Mesendoderm (in vitro differentiated cells): ENCODE measurements at regions not wholly inside any gene's neighbourhood (a gene's known extent, or its start where the extent isn't known, plus 50 kb on each side); places are given as distances from the start of the nearest gene placed in this dataset.

Experiments
- DNase-seq: peaks from one replicate; pipeline ENCODE4 v3.0.0; 2013
- H2AK5ac ChIP-seq: 2 replicates; pipeline ENCODE4 v1.6.1; 2013; ENCODE audit warnings: low read length, inconsistent platforms
- H2BK120ac ChIP-seq: 2 replicates; pipeline ENCODE4 v1.6.1; 2013; ENCODE audit warnings: low read depth, mild to moderate bottlenecking, low read length, moderate library complexity, mixed read lengths
- H2BK15ac ChIP-seq: replicated peaks from 2 replicates; pipeline ENCODE4 v1.6.1; 2013; ENCODE audit warnings: low read depth, mild to moderate bottlenecking, moderate library complexity
- H2BK5ac ChIP-seq: 2 replicates; pipeline ENCODE4 v1.6.1; 2013; ENCODE audit warnings: low read length, inconsistent platforms
- H3K18ac ChIP-seq: 2 replicates; pipeline ENCODE4 v1.6.1; 2013; ENCODE audit warnings: mild to moderate bottlenecking, low read length, mixed read lengths
- H3K23ac ChIP-seq: one replicate; pipeline ENCODE4 v1.6.1; 2013; ENCODE audit warnings: low read length
- H3K27ac ChIP-seq: 2 replicates; pipeline ENCODE4 v1.5.1; 2013; ENCODE audit warnings: low read depth, mild to moderate bottlenecking, inconsistent platforms, low read length, moderate library complexity
- H3K27me3 ChIP-seq: 2 replicates; pipeline ENCODE4 v1.6.1; 2013; ENCODE audit warnings: low read length, control low read depth, mild to moderate bottlenecking, inconsistent platforms; ENCODE audit not compliant: insufficient read depth, poor library complexity
- H3K36me3 ChIP-seq: 2 replicates; pipeline ENCODE4 v1.6.1; 2013; ENCODE audit warnings: low read length, inconsistent platforms; ENCODE audit not compliant: control insufficient read depth, insufficient read depth
- H3K4ac ChIP-seq: one replicate; pipeline ENCODE4 v1.6.1; 2013; ENCODE audit warnings: low read depth, mild to moderate bottlenecking, low read length, moderate library complexity
- H3K4me1 ChIP-seq: 2 replicates; pipeline ENCODE4 v1.6.1; 2013; ENCODE audit warnings: low read depth, low read length, inconsistent platforms; ENCODE audit not compliant: control insufficient read depth
- H3K4me2 ChIP-seq: 2 replicates; pipeline ENCODE4 v1.6.1; 2013; ENCODE audit warnings: low read length
- H3K4me3 ChIP-seq: 2 replicates; pipeline ENCODE4 v1.5.1; 2013; ENCODE audit warnings: mild to moderate bottlenecking, low read length
- H3K56ac ChIP-seq: one replicate; pipeline ENCODE4 v1.6.1; 2013; ENCODE audit warnings: low read length
- H3K79me1 ChIP-seq: 2 replicates; pipeline ENCODE4 v1.6.1; 2013; ENCODE audit warnings: low read length, inconsistent platforms
- H3K79me2 ChIP-seq: 2 replicates; pipeline ENCODE4 v1.6.1; 2013; ENCODE audit warnings: mild to moderate bottlenecking, low read length; ENCODE audit not compliant: control insufficient read depth, insufficient read depth
- H3K9ac ChIP-seq: 2 replicates; pipeline ENCODE4 v1.6.1; 2013; ENCODE audit warnings: low read length, inconsistent platforms
- H4K5ac ChIP-seq: one replicate; pipeline ENCODE4 v1.6.1; 2013; ENCODE audit warnings: low read length
- H4K8ac ChIP-seq: one replicate; pipeline ENCODE4 v1.6.1; 2013; ENCODE audit warnings: low read depth, mild to moderate bottlenecking, control low read depth, low read length, moderate library complexity
- WGBS: extraction: QIAGEN DNeasy Blood & Tissue Kit; methylation state at CpG from one replicate; pipeline ENCODE4 v1.1.7; 2013; ENCODE audit warnings: low lambda C conversion rate, missing lambda C conversion rate; ENCODE audit not compliant: insufficient coverage; ENCODE audit errors: extremely low coverage; 5-methylcytosine and 5-hydroxymethylcytosine counted together

GRCh38 chr9:89912605-89912953, 307.8 kb downstream of the GADD45G start:
- Histone ChIP-seq H3K4me1 (peaks cover 13% of the 10 kb centered on the region), H3K4ac (no peak overlapping the region), H2AK5ac (no peak overlapping the region), H3K23ac (no peak overlapping the region), H2BK15ac (no peak overlapping the region), H3K79me2 (no peaks in the 10 kb centered on the region), H3K4me2 (no peak overlapping the region), H2BK120ac (no peak overlapping the region), H3K4me3 (no peak overlapping the region), H4K5ac (no peak overlapping the region), H3K36me3 (no peaks in the 10 kb centered on the region), H3K27me3 (no peaks in the 10 kb centered on the region), H3K18ac (no peak overlapping the region), H3K27ac (no peak overlapping the region), H3K9ac (no peak overlapping the region), H4K8ac (no peak overlapping the region), H3K56ac (no peak overlapping the region), H3K79me1 (no peaks in the 10 kb centered on the region), H2BK5ac (no peak overlapping the region)
- no CpG with 5 or more reads among the region's 5 CpGs for WGBS
- no peak for DNase-seq

- H4K8ac ChIP-seq: no peak overlapping the region
- no peak overlapping the region for H3K4me3 ChIP-seq
- H3K36me3 ChIP-seq: no peaks in the 10 kb centered on the region
- no peaks in the 10 kb centered on the region for H3K79me1 ChIP-seq
- peak overlapping the region; percentile 61 for H3K56ac ChIP-seq
- no peak overlapping the region for H3K4me2 ChIP-seq
- no peak overlapping the region for H4K5ac ChIP-seq
- H3K27me3 ChIP-seq: no peaks in the 10 kb centered on the region
- H3K4ac ChIP-seq: no peak overlapping the region
- H2BK120ac ChIP-seq: peak overlapping the region; percentile 69
- no peak overlapping the region for H3K9ac ChIP-seq
- no peak overlapping the region for H3K23ac ChIP-seq
- 100% methylated on average over 1 of the region's 3 CpGs for WGBS
- peaks cover 16% of the 10 kb centered on the region for H3K4me1 ChIP-seq
- H2BK5ac ChIP-seq: peak overlapping the region; percentile 82
- peak overlapping the region; percentile 59 for H2BK15ac ChIP-seq
- H3K18ac ChIP-seq: no peak overlapping the region
- H3K27ac ChIP-seq: no peak overlapping the region
- H2AK5ac ChIP-seq: peak overlapping the region; percentile 54
- no peak for DNase-seq
- H3K79me2 ChIP-seq: no peaks in the 10 kb centered on the region
These were observed 310.4 kb downstream of the GADD45G start for GRCh38 chr9:89915187-89915586.

DNA sequence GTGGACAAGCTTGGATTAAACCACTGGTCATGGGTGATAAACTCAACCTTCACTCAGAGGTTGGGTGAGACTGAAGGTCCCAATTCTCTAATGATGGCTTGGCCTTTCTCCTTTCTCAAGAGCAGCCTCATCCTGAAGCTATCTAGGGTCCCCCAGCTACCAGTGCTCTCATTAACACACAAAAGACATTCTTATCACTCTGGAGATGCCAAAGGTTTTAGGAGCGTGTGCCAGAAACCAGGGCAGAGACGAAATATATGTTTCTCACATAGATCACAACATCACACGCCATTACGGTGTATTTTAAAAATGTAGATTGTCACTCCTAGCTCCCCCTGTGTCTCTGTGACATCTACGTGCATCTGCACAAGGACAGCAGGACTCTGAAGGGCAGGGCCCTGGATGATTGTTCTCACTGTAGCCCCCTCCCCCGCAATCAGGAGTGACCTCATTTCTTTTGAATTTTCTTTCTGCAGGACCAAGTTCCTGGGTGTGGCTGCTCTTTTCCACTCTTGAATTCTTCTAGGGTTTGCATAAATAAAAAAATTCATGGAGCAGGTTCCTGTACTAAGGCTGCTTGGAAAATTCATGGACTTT, 311.3 kb downstream of the GADD45G start:
- Histone ChIP-seq H3K79me1 (no peaks in the 10 kb centered on the region), H3K9ac (no peak overlapping the region), H4K8ac (no peak overlapping the region), H3K4me2 (no peak overlapping the region), H3K36me3 (no peaks in the 10 kb centered on the region), H3K23ac (no peak overlapping the region), H2BK120ac (no peak overlapping the region), H3K4me3 (no peak overlapping the region), H2AK5ac (no peak overlapping the region), H3K27me3 (no peaks in the 10 kb centered on the region), H2BK15ac (no peak overlapping the region), H2BK5ac (peak overlapping the region; percentile 56), H3K4ac (no peak overlapping the region), H3K18ac (no peak overlapping the region), H3K27ac (no peak overlapping the region), H4K5ac (no peak overlapping the region), H3K56ac (peak overlapping the region; percentile 28), H3K4me1 (peaks cover 16% of the 10 kb centered on the region), H3K79me2 (no peaks in the 10 kb centered on the region)
- WGBS: no CpG with 5 or more reads among the region's 6 CpGs
- DNase-seq: peak; percentile 91

DNA sequence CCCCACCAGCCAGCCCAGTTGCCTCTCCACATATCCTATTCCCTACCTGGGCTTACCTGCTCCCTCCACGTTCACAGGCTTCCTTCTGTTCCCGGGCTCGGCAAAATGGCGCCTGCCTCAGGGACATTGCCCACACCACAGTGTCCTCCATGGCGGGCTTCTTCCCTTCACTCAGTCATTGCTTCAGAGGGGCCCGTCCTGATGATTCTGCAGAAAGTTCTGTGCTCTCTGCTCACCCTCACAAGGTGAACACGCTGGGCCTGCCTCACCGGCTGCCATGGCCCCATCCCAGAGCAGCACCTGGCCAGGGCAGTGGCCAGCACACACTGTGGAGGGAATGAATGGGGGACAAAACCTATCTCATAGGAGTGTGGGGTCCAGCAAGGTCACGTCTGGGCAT, 313.0 kb downstream of the GADD45G start:
- no peak overlapping the region for H3K18ac ChIP-seq
- no peak overlapping the region for H3K4me2 ChIP-seq
- H3K4me3 ChIP-seq: no peak overlapping the region
- peak overlapping the region; percentile 27 for H3K56ac ChIP-seq
- no peak overlapping the region for H3K27ac ChIP-seq
- no peak overlapping the region for H3K9ac ChIP-seq
- H2BK5ac ChIP-seq: peak overlapping the region; percentile 41
- H2BK120ac ChIP-seq: no peak overlapping the region
- H3K79me2 ChIP-seq: no peaks in the 10 kb centered on the region
- H3K4ac ChIP-seq: peak overlapping the region; percentile 26
- no peak for DNase-seq
- no peak overlapping the region for H4K8ac ChIP-seq
- H2BK15ac ChIP-seq: no peak overlapping the region
- no CpG with 5 or more reads among the region's 9 CpGs for WGBS
- no peak overlapping the region for H4K5ac ChIP-seq
- no peaks in the 10 kb centered on the region for H3K36me3 ChIP-seq
- H2AK5ac ChIP-seq: peak overlapping the region; percentile 65
- peaks cover 11% of the 10 kb centered on the region for H3K4me1 ChIP-seq
- no peaks in the 10 kb centered on the region for H3K27me3 ChIP-seq
- H3K79me1 ChIP-seq: no peaks in the 10 kb centered on the region
- no peak overlapping the region for H3K23ac ChIP-seq

- no peak overlapping the region for H2AK5ac ChIP-seq
- no peak overlapping the region for H2BK120ac ChIP-seq
- H4K5ac ChIP-seq: no peak overlapping the region
- no peaks in the 10 kb centered on the region for H3K79me1 ChIP-seq
- H2BK15ac ChIP-seq: no peak overlapping the region
- no peak overlapping the region for H3K4me3 ChIP-seq
- H3K18ac ChIP-seq: no peak overlapping the region
- no peak overlapping the region for H4K8ac ChIP-seq
- peak overlapping the region; percentile 40 for H3K56ac ChIP-seq
- no peaks in the 10 kb centered on the region for H3K27me3 ChIP-seq
- peaks cover 11% of the 10 kb centered on the region for H3K4me1 ChIP-seq
- H3K36me3 ChIP-seq: no peaks in the 10 kb centered on the region
- no peak overlapping the region for H3K27ac ChIP-seq
- H3K9ac ChIP-seq: no peak overlapping the region
- H2BK5ac ChIP-seq: no peak overlapping the region
- H3K4me2 ChIP-seq: no peak overlapping the region
- H3K23ac ChIP-seq: no peak overlapping the region
- DNase-seq: peak; percentile 95
- H3K79me2 ChIP-seq: no peaks in the 10 kb centered on the region
- WGBS: no CpG with 5 or more reads among the region's 12 CpGs
- H3K4ac ChIP-seq: no peak overlapping the region
These were observed 314.4 kb downstream of the GADD45G start for GRCh38 chr9:89919171-89919681.

DNA sequence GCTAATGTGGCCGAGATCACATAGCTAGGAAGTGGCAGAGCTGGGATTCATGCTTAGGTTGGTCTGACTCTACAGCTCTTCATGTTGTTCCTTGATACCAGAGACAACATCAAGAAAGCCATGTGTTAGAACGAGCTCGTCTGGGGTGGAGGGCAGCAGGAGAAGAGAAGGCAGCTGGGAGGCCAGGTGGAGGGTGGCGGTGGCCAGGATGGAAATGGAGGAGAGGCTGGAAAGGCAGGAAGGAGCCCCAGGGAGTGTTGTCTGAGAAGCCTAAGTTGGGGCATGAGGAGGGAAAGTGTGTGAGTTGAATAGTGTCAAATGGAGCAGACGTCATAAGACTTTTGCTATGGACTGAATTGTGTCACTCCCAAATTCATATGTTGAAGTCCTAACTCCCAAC, 315.3 kb downstream of the GADD45G start:
- peaks cover 11% of the 10 kb centered on the region for H3K4me1 ChIP-seq
- no peak overlapping the region for H2BK120ac ChIP-seq
- H3K36me3 ChIP-seq: no peaks in the 10 kb centered on the region
- no peak overlapping the region for H4K8ac ChIP-seq
- no peaks in the 10 kb centered on the region for H3K79me1 ChIP-seq
- H3K23ac ChIP-seq: no peak overlapping the region
- no CpG with 5 or more reads among the region's 5 CpGs for WGBS
- no peak overlapping the region for H3K4me2 ChIP-seq
- H3K27ac ChIP-seq: no peak overlapping the region
- DNase-seq: no peak
- no peak overlapping the region for H2BK15ac ChIP-seq
- no peak overlapping the region for H3K18ac ChIP-seq
- H2AK5ac ChIP-seq: no peak overlapping the region
- H3K79me2 ChIP-seq: no peaks in the 10 kb centered on the region
- no peaks in the 10 kb centered on the region for H3K27me3 ChIP-seq
- no peak overlapping the region for H2BK5ac ChIP-seq
- no peak overlapping the region for H3K9ac ChIP-seq
- H3K4me3 ChIP-seq: no peak overlapping the region
- no peak overlapping the region for H3K56ac ChIP-seq
- no peak overlapping the region for H4K5ac ChIP-seq
- no peak overlapping the region for H3K4ac ChIP-seq
